NCI-H446 treated with DMSO at 0.1 percent for 48 hours (cell line): ENCODE measurements at regions not wholly inside any gene's neighbourhood (a gene's known extent, or its start where the extent isn't known, plus 50 kb on each side); places are given as distances from the start of the nearest gene placed in this dataset.

Source experiments
- DNase-seq: peaks from one replicate; lab custom pipeline; 2025; lab: John Stamatoyannopoulos, UW

DNA sequence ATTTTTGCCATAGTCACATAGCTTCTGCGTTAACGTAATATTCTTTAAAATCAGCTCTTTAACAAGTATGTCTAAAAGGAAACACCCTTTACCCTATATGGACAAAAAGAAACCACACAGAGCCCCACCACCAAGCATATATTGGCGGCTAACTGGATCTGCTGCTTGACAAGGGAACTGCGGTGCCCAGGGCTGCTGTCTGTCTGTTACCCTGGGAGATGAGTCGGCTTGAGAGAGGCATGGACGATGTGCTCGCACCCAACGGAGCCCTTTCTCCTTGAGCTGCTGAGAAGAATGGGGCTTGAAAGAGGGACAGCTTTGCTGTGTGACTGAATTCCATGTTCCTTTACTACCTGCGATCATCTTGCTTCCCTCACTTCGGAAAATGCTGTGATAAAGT is 158.6 kb upstream of the SHB start:
- DNase-seq, result peak; percentile 20

DNA sequence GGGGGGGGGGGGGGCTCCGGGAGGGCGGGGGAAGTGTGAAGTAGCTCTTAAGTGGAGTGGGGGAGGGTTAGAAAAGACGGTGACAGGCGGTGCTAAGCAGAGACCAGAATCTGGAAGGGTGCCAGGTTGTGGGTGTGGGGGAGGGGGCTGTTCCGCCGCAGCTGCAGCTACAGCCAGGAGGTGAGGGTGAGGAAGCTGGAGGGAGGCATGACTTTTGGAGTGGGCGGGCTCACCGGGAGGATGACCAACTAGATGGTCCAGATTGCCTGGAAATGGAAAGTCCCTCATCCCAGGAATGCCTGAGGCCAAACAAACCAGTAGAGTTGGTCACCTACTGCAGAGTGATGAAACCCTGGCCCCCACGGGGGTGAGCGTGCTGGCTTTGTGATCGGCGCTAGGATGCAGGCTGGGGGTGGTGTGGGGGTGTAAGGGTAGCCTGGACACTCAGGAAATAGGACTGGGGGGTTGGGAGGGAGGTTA is 158.1 kb upstream of the SHB start:
- DNase-seq, result no peak

- DNase-seq, result no peak
Measured at GRCh38 chr9:38226491-38226951, 157.5 kb upstream of the SHB start.

DNA sequence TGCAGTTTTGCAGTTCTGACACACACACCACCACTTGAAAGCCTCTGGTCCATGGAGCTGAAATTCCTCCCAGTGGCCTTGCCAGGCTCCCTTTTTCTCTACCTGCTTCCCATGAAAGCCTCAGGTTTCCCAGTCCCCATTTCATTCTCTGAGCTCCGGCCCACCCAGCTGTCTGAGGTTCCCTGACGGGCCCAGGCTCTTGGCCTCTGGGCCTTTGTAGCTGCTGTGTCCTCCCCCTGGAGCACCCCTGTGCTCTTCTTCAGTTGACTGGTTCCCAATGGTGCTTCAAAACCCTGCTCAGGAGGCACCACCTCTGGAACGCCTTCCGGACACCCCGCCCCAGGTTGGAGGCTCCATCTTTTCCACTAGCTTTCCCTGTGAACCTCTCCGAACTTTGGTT is 155.9 kb upstream of the SHB start:
- DNase-seq, result no peak

DNA sequence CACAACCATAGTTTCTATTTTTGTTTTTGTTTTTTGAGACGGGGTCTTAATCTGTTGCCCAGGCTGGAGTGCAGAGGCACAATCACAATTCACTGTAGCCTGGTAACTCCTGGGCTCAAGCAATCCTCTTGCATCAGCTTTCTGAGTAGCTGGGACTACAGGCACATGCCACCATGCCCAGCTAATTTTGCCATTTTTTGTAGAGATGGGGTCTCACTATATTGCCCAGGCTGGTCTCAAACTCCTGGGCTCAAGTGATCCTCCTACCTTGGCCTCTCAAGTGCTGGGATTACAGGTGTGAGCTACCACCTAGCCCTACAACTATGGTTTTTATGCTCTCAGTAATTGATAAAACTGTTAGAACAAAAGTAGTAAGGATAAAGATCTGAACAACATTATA is 147.5 kb upstream of the SHB start:
- no peak for DNase-seq

DNA sequence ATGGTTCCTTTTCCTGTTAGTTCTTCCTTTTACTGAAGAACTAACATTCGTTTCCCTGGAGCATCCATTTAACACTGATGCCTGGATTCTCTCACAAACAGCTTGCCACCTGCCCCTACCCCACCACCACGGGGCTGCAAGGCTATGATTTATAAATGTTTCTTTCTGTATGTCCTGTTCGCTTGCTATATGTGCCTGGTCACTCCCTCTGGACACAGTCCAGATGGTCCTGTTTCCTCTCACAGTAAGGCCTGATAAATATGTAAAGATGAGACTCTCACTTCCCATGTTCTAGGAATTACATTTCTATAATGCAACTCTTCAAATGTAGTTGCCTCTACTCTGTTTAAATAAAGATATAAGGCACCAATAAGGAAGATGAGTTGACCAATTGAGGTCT is 146.4 kb upstream of the SHB start:
- no peak for DNase-seq

DNA sequence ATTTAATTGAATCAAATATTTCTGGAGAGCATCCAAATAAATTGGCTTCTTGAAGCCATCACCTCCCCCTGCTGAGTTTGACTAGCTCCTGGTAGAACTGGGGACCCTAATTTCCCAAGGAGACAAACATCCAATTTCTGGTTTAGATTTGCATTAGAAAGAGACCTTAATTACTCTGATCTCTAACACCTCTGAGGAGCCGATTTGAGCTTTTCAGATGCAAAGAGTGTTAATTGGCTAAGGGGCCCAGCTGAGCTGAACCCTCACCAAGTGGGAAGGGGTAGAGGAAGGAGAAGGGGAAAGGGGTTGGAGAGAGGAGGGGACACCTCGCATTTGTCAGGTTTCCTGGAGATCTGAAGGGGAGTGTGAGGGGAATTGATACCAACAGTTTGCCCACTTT is 145.4 kb upstream of the SHB start:
- no peak for DNase-seq

GRCh38 chr9:38213631-38214299 is 144.7 kb upstream of the SHB start:
- no peak for DNase-seq

DNA sequence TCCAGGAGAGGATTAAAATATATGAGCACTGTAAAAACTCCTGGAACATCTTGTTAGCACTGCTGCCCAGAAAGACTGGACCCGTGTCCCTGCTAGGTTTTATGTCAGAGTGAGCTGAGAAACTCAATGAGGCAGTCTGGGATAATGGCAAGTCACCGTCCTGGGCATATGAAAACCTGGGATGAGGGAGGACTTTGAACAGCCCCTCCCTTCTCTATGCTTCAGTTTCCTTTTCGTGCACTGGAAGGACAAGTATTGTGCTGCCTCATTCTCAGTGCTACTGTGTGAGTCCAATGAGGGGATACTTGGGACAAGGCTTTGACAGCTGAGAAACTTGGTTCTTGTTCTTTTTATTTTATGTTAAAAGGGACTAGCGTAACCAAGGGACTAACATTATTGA is 143.0 kb upstream of the SHB start:
- DNase-seq, result no peak

- DNase-seq, result no peak
Measured at GRCh38 chr9:38211002-38211401, 142.0 kb upstream of the SHB start.

DNA sequence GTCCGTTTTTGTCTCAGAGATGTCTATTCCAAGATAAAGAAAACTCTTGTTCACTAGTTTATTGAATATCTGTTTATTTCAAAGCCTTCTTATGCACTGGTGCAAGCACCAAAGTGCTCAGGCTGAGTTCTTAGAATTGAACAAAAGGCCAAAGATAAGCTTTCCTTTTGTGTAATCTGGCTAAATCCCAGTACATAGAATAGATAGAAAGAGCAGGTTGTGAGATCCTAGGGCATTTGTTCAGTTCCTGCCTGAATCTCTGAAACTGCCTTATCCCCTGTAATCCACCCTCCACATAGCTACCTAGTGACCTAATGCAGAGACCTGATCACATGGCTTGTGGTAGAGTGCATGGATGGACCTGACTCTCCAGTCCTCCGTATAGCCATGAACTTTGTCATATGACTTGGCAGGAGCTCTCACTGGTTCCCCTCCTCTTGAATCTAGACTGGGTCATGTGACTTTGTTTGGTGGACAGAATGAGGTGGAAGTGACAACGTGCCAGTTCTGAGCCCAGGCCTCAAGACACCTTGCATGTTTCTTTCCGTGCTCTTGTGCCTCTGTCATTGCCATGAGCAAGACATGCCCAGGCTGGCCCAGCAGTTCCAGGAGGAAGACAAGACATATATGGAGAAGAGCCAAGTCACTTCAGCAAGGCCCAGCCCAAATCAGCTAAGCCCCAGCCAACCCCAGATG is 139.3 kb upstream of the SHB start:
- no peak for DNase-seq

DNA sequence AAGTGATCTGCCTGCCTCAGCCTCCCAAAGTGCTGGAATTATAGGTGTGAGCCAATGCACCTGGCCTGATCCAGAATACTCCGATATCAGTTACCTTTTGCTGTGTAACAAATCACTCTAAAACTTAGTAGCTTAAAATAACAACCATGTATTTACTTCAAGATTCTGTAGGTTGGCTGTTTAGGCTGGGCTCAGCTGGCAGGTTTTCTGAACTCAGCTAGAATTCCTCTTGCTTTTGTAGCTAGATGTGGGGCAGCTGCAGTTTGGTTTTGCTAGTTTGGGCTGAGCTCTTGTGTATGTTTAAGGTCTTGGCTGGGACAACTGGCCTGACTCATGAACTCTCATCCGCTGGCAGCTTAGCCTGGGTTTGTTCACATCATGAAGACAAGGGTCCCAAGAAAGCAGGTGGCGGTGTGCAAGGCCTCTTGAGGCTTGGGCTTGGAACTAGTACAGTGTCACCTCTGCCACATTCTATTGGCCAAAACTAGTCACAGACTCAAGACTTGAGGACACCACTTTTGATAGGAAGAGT is 138.3 kb upstream of the SHB start:
- no peak for DNase-seq

DNA sequence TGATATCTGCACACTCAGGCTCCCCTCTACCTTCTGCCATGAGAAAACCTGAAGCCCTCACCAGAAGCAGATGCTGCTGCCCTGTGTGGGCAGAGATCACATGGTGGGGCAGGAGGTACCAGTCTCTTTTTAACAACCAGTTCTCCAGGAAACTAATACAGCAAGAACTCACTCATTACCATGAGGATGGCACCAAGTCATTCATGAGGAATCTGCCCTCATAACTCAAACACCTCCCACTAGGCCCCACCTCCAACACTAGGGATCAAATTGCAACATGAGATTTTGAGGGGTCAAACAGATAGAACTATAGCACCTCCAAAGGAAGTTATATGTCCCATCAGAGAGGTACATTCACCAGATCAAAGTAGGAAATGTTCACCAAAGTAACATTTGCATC is 136.3 kb upstream of the SHB start:
- DNase-seq, result no peak

DNA sequence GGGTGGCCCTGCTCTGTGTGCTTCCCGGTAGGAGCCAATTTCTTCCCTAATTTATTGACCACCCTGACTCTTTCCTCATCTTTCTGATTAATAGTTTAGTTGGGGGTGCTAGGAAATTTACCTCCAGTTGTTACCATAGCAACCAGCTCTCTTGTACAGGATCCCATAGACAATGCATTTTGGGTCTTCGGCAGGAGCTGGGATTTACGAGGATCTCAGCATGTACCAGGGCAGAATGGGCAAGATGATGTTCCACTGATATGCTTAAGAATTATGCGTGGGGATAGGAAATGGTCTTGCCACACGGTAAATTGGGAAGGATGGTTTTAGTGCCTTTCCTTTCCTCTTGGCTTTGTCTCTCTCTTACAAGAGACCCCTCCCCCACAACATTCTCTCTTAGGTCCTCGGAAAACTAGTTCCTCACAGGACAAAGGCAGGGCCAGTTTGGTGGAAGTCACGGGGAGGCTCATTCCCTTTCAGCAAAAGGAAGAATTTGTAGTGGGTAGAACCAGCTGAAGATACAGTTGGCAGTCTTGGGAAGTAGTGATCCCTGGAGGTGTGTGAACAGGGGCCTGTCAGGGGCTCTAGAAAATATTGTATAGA is 133.4 kb upstream of the SHB start:
- DNase-seq, result no peak

GRCh38 chr9:38201844-38202243 is 132.8 kb upstream of the SHB start:
- no peak for DNase-seq

GRCh38 chr9:38200431-38200830 is 131.4 kb upstream of the SHB start:
- no peak for DNase-seq

GRCh38 chr9:38198140-38198539 is 129.1 kb upstream of the SHB start:
- DNase-seq, result no peak

GRCh38 chr9:38196714-38197113 is 127.7 kb upstream of the SHB start:
- DNase-seq, result no peak

DNA sequence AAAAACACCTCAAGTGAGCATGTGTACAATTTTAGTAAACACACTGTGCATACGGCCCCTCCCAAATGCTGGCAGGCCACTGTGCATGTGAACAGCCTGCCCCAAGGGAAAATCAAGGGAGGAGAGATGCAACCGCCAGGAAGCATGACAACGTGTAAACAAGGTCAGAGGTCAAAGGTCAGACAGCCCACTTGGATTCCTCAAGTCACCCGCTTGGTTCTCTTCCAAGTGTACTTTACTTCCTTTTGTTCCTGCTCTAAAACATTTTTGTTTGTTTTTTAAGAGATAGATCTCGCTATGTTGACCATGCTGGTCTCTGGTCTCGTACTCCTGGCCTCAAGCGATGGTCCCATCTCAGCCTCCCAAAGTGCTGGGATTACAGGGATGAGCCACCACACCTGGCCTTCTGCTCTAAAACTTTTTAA is 126.7 kb upstream of the SHB start:
- no peak for DNase-seq

DNA sequence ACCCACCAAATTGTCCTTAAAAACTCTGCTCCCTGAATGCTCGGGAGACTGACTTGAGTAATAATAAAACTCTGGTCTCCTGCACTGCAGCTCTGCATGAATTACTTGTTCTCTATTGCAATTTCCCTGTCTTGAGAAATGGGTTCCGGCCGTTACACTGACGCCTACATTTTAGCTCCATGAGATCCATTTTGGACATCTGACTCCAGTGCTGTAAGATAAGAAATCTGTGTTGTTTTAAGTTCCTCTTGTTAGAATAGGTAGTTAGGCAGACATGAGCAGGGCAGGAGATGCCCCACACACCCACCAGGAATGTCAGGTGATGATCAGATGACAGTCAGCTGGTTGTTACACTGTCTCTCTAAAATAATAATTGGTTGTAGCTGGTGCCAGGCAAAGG is 125.8 kb upstream of the SHB start:
- DNase-seq, result no peak

- DNase-seq, result no peak
Measured at GRCh38 chr9:38192731-38193265, 123.8 kb upstream of the SHB start.

GRCh38 chr9:38186404-38187115 is 117.5 kb upstream of the SHB start:
- DNase-seq, result no peak
